BJ (cell line): ENCODE measurements at regions not wholly inside any gene's neighbourhood (a gene's known extent, or its start where the extent isn't known, plus 50 kb on each side); places are given as distances from the start of the nearest gene placed in this dataset.

Source experiments
- CTCF ChIA-PET: fragments of 350-600 bp; formaldehyde crosslinking; extraction: SDS; loops from one replicate; lab custom pipeline; 2021; ENCODE audit warnings: antibody characterized with exemption, inconsistent platforms; lab: Yijun Ruan, JAX
- POLR2A ChIA-PET: fragments of 300-600 bp; sonication (Branson Sonifier 250); formaldehyde crosslinking; extraction: SDS; loops from one replicate; lab custom pipeline; 2021; ENCODE audit warnings: antibody characterized with exemption; lab: Charles Lee
- DNase-seq: peaks from one replicate; pipeline ENCODE4 v3.0.0-alpha.2; 2011; ENCODE audit warnings: low read depth
- H3K27me3 ChIP-seq: 2 replicates; pipeline ENCODE4 v1.6.0; 2011; ENCODE audit warnings: low read length; ENCODE audit not compliant: control insufficient read depth, insufficient read depth
- H3K36me3 ChIP-seq: 2 replicates; pipeline ENCODE4 v1.5.1; 2011; ENCODE audit warnings: low read length; ENCODE audit not compliant: control insufficient read depth, insufficient read depth
- H3K4me3 ChIP-seq: 2 replicates; pipeline ENCODE4 v1.5.1; 2011; ENCODE audit warnings: low read depth, mild to moderate bottlenecking, control low read depth, low read length
- TF ChIP-seq, protein P1 (sequence below): IDR thresholded peaks from 2 replicates; pipeline ENCODE4 v1.5.1; 2011; ENCODE audit warnings: low read depth, mild to moderate bottlenecking, control low read depth, inconsistent platforms, low read length, moderate library complexity; ENCODE audit not compliant: insufficient read depth

DNA sequence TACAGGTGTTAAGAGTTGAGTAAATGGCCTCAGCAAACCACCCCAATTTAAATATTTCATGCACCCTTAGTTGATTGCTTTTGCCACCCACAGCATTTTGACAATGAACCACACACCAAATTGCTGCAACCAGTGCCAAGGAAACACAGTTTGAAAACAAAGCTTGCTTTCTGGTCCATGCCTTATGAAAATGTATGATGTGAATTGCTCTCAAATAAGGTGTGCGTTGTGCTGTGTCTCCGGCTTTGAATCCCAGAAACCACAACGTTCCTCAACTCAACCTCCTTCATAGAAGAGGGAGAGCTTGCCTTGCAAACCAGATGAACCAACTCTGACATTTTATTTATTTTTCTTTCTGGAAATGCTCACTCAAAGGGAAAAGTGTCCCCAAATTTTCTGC lies 762.7 kb downstream of the TLE1 start:
- Histone ChIP-seq H3K36me3 (no peaks in the 10 kb centered on the region), H3K27me3 (no peaks in the 10 kb centered on the region), H3K4me3 (no peak overlapping the region)
- ChIA-PET CTCF (no interaction called here), POLR2A (no interaction called here)
- DNase-seq: no peak
- TF ChIP-seq, protein P1, sequence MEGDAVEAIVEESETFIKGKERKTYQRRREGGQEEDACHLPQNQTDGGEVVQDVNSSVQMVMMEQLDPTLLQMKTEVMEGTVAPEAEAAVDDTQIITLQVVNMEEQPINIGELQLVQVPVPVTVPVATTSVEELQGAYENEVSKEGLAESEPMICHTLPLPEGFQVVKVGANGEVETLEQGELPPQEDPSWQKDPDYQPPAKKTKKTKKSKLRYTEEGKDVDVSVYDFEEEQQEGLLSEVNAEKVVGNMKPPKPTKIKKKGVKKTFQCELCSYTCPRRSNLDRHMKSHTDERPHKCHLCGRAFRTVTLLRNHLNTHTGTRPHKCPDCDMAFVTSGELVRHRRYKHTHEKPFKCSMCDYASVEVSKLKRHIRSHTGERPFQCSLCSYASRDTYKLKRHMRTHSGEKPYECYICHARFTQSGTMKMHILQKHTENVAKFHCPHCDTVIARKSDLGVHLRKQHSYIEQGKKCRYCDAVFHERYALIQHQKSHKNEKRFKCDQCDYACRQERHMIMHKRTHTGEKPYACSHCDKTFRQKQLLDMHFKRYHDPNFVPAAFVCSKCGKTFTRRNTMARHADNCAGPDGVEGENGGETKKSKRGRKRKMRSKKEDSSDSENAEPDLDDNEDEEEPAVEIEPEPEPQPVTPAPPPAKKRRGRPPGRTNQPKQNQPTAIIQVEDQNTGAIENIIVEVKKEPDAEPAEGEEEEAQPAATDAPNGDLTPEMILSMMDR: no peak

DNA sequence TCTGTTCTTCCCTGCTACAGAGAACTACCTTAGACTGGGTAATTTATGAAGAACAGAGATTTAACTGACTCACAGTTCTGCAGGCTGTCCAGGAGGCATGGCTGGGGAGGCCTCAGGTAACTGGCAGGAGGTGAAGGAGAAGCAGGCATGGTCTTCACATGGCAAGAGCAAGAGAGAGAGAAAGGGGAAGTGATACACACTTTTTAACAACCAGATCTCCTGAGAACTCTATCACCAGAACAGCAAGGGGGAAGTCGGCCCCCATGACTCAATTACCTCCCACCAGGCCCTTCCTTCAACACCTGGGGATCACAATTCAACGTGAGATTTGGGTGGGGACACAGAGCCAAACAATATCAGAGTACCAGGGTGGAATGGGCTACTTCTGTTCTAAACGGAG lies 766.8 kb downstream of the TLE1 start:
- DNase-seq: no peak
- no peaks in the 10 kb centered on the region for H3K36me3 ChIP-seq
- TF ChIP-seq, protein P1: no peak
- ChIA-PET CTCF (no interaction called here), POLR2A (no interaction called here)
- H3K4me3 ChIP-seq: no peak overlapping the region
- no peaks in the 10 kb centered on the region for H3K27me3 ChIP-seq

DNA sequence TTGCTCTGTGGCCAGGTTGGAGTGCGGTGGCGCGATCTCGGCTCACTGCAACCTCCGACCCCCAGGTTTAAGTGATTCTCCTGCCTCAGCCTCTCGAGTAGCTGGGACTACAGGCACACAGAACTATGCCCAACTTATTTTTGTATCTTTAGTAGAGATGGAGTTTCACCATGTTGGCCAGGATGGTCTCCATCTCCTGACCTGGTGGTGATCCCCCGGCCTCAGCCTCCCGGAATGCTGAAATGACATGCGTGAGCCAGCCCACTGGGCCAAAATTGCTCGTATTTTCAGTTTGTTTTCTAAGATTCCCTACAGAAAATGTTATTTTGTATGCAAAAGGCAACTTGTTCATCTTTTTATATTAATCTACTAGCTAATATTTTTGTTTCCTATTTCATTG lies 782.6 kb downstream of the TLE1 start:
- Histone ChIP-seq H3K27me3 (no peaks in the 10 kb centered on the region), H3K4me3 (no peak overlapping the region), H3K36me3 (no peaks in the 10 kb centered on the region)
- DNase-seq: no peak
- CTCF ChIA-PET: no interaction called here
- TF ChIP-seq, protein P1: no peak
- POLR2A ChIA-PET: no interaction called here

DNA sequence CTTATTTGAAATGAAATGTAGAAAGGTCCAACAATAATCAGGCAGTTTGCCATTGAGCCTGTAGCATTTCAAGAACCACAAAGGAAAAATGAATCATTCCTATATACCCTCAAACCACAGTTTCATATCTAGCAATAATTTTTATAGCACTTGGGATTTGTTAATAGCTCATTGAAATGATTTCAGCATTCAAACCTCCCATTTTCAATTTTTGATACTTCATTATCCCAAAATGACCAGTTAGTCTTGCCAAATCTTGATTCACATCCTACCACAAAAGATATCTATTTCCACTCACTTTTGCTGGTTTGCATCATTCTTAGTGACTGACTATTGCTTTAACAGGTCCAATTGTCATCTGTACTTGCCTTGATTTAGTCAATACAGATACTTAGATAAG lies 790.1 kb downstream of the TLE1 start:
- Histone ChIP-seq H3K4me3 (no peak overlapping the region), H3K27me3 (no peaks in the 10 kb centered on the region), H3K36me3 (no peaks in the 10 kb centered on the region)
- POLR2A ChIA-PET: no interaction called here
- TF ChIP-seq, protein P1: no peak
- CTCF ChIA-PET: no interaction called here
- no peak for DNase-seq

DNA sequence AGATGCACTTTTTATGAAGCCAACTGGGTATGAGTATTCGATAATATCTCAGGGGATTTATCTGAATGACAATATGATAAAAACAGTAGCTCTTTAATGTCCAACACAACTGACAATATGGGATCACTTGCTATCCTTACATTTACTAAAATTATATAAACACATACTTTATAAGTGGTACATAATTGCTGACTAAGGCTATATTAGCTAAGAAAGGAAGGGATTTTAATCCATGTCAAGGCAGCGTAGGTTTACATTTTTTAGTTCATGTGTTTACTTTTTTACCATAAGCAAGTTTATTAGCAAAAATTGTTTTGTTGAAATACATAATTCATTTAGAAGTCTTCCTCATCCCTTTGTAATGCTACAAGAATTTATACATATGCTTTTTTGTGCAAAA lies 796.2 kb downstream of the TLE1 start:
- Histone ChIP-seq H3K4me3 (no peak overlapping the region), H3K27me3 (no peaks in the 10 kb centered on the region), H3K36me3 (no peaks in the 10 kb centered on the region)
- POLR2A ChIA-PET: no interaction called here
- TF ChIP-seq, protein P1: no peak
- CTCF ChIA-PET: no interaction called here
- DNase-seq: no peak
